Astrocyte of the spinal cord (primary cell): ENCODE measurements at regions not wholly inside any gene's neighbourhood (a gene's known extent, or its start where the extent isn't known, plus 50 kb on each side); places are given as distances from the start of the nearest gene placed in this dataset.

ENCODE experiments used
- DNase-seq: peaks from one replicate; pipeline ENCODE4 v3.0.0; 2011; ENCODE audit warnings: low read depth, low spot score
- H3K4me3 ChIP-seq: 2 replicates; pipeline ENCODE4 v1.5.1; 2011; ENCODE audit warnings: low read depth, mild to moderate bottlenecking, low read length, moderate library complexity
- CTCF ChIP-seq: IDR thresholded peaks from 2 replicates; pipeline ENCODE4 v1.5.1; 2012; ENCODE audit warnings: low read depth, mild to moderate bottlenecking, low read length, inconsistent platforms
- in situ Hi-C: cut with HindIII; loops from 2 replicates; pipeline ENCODE4 v1.10.0; 2017; ENCODE audit warnings: low sequenced_read_pairs

- no peak overlapping the region for H3K4me3 ChIP-seq
- TF ChIP-seq CTCF: no peak
- in situ Hi-C loops: no loop called here
- no peak for DNase-seq
These were observed 225.6 kb downstream of the VRK1 start for GRCh38 chr14:97022741-97023140.

DNA sequence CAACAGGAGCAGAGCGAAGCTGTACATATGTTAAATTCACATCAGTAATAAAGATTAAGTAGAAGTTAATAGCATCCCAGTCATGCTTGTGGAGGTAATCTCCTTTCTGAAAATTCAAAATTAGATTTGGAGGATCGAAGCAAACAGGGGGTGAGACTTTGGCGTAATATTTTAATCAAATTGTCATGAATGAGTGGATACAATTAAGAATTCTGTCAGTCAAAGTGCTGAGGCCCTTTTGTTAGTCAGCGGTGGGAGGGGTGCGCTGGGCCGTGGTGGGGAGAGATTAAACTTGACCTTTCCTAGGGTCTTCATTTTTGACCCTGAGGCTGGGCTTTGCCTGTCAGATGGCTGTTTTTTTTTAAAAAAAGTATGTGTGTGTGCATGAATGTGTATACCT lies 226.7 kb downstream of the VRK1 start:
- no peak for TF ChIP-seq CTCF
- no peak overlapping the region for H3K4me3 ChIP-seq
- no peak for DNase-seq
- in situ Hi-C loops: no loop called here

DNA sequence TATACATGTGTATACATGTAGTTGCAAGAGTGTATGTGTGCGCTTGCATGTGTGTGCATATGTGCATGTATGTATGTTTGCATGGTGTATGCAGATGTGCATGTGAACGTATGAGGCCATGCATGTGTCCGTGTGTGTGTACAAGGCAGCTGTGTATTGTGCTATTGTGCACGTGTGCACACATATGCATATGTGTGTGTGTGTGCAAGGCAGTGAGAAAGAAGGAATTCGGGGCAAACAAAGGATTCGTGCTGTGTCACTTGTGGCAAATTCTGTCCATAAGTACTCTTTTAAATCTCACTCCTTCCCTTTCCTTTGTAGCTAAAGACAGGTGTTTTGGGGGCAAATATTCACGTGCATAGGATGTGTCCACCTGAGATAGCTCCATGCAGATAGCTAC lies 227.1 kb downstream of the VRK1 start:
- TF ChIP-seq CTCF: no peak
- in situ Hi-C loops: no loop called here
- H3K4me3 ChIP-seq: no peak overlapping the region
- DNase-seq: no peak

DNA sequence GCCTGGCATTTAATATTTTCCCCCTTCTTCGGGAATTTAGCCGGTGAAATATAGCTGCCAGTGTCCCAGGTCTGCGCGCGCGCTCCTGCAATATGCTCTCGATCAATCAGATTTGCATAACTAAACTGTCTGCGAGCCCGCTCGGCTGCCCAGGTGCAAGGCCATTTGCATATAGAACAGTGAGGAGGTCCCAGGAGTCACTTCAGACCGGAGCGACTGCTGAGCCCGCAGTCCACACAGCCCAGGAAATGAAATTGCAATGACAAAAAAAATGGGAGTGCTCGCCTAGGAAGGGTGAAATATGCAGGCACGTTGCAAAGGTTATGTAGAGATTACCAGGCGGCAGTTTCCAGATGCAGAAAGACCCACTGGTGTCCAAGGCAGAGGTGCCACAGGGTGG lies 228.5 kb downstream of the VRK1 start:
- TF ChIP-seq CTCF: no peak
- no peak for DNase-seq
- no peak overlapping the region for H3K4me3 ChIP-seq
- in situ Hi-C loops: no loop called here

- no peak for DNase-seq
- no peak overlapping the region for H3K4me3 ChIP-seq
- in situ Hi-C loops: no loop called here
- TF ChIP-seq CTCF: no peak
These were observed 230.2 kb downstream of the VRK1 start for GRCh38 chr14:97027256-97027999.

GRCh38 chr14:97028382-97028781 lies 231.2 kb downstream of the VRK1 start:
- in situ Hi-C loops: no loop called here
- no peak overlapping the region for H3K4me3 ChIP-seq
- TF ChIP-seq CTCF: no peak
- DNase-seq: no peak

DNA sequence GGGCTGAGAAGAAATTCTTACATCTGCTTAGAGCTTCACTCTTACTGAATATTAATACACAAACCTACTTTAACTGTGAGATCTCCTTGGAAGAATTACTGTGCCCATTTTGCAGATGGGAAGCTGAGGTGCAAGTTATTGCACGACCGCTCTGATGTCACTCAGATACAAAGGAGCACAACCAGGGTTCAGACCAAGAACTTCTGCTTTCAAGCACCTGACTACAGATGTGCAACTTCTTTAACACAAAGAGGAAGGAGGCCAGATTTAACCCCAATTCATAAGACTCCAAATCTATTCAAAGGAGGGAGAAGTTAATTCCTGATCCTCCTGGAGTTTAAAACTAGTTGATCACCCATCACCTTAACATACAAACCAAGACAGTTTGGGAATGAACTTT lies 232.6 kb downstream of the VRK1 start:
- no peak for DNase-seq
- in situ Hi-C loops: no loop called here
- H3K4me3 ChIP-seq: no peak overlapping the region
- TF ChIP-seq CTCF: no peak
